Left lobe of liver (tissue), 2 donors: ENCODE measurements at regions not wholly inside any gene's neighbourhood (a gene's known extent, or its start where the extent isn't known, plus 50 kb on each side); places are given as distances from the start of the nearest gene placed in this dataset.

Experiments
- ATAC-seq: fragments of 200-7000 bp; cut with Tn5 transposase; one replicate; pipeline ENCODE4 v1.9.1; 2020; ENCODE audit warnings: mild to moderate bottlenecking, moderate library complexity
- DNase-seq: peaks from one replicate; pipeline ENCODE4 v3.0.0-alpha.2; 2020; ENCODE audit warnings: low spot score
- donor health status: DM: no; HTN: no; CAD: no; lungs with moderate emphysema.
- donor health status: DM: no; HTN: yes; CAD: no.

GRCh38 chr3:182436547-182436946 lies 356.8 kb upstream of the ATP11B start:
- DNase-seq = no peak

GRCh38 chr3:182438398-182438797 lies 354.9 kb upstream of the ATP11B start:
- DNase-seq = no peak
- no peak for ATAC-seq

More at GRCh38 chr3:182436547-182436946, 356.8 kb upstream of the ATP11B start:
- ATAC-seq = no peak

- ATAC-seq (no peak), DNase-seq (no peak)
Observed at GRCh38 chr3:182440101-182440500, 353.2 kb upstream of the ATP11B start.

GRCh38 chr3:182445576-182445975 lies 347.7 kb upstream of the ATP11B start:
- ATAC-seq (no peak), DNase-seq (no peak)

GRCh38 chr3:182450942-182451787 lies 342.1 kb upstream of the ATP11B start:
- ATAC-seq = no peak

GRCh38 chr3:182451871-182452270 lies 341.4 kb upstream of the ATP11B start:
- DNase-seq (no peak), ATAC-seq (no peak)

More at GRCh38 chr3:182450942-182451787, 342.1 kb upstream of the ATP11B start:
- no peak for DNase-seq

GRCh38 chr3:182455011-182455410 lies 338.3 kb upstream of the ATP11B start:
- ATAC-seq = no peak
- no peak for DNase-seq

- no peak for DNase-seq
- ATAC-seq = no peak
Observed at GRCh38 chr3:182460303-182460702, 333.0 kb upstream of the ATP11B start.

GRCh38 chr3:182462152-182462551 lies 331.2 kb upstream of the ATP11B start:
- no peak for ATAC-seq
- no peak for DNase-seq

- ATAC-seq (peak; percentile 70), DNase-seq (no peak)
Observed at GRCh38 chr3:182464513-182465145, 328.7 kb upstream of the ATP11B start.

GRCh38 chr3:182465301-182466185 lies 327.8 kb upstream of the ATP11B start:
- DNase-seq (no peak), ATAC-seq (peak; percentile 43)

GRCh38 chr3:182469086-182469485 lies 324.2 kb upstream of the ATP11B start:
- DNase-seq = no peak
- ATAC-seq = no peak

GRCh38 chr3:182470187-182470586 lies 323.1 kb upstream of the ATP11B start:
- ATAC-seq (no peak), DNase-seq (no peak)

- no peak for ATAC-seq
- no peak for DNase-seq
Observed at GRCh38 chr3:182473191-182473710, 320.1 kb upstream of the ATP11B start.

- no peak for DNase-seq
- ATAC-seq = no peak
Observed at GRCh38 chr3:182478369-182478768, 314.9 kb upstream of the ATP11B start.

- DNase-seq (no peak), ATAC-seq (no peak)
Observed at GRCh38 chr3:182479419-182480336, 313.6 kb upstream of the ATP11B start.

GRCh38 chr3:182482705-182483104 lies 310.6 kb upstream of the ATP11B start:
- no peak for DNase-seq

GRCh38 chr3:182484682-182485081 lies 308.6 kb upstream of the ATP11B start:
- DNase-seq = no peak

More at GRCh38 chr3:182482705-182483104, 310.6 kb upstream of the ATP11B start:
- no peak for ATAC-seq

GRCh38 chr3:182485301-182485700 lies 308.0 kb upstream of the ATP11B start:
- DNase-seq (no peak), ATAC-seq (no peak)

More at GRCh38 chr3:182484682-182485081, 308.6 kb upstream of the ATP11B start:
- ATAC-seq = no peak

- ATAC-seq (no peak), DNase-seq (no peak)
Observed at GRCh38 chr3:182486463-182486862, 306.8 kb upstream of the ATP11B start.
